Endothelial cell of umbilical vein (primary cell): ENCODE measurements at regions not wholly inside any gene's neighbourhood (a gene's known extent, or its start where the extent isn't known, plus 50 kb on each side); places are given as distances from the start of the nearest gene placed in this dataset.

Source experiments
- BruUV-seq: library from RNA; stranded (reverse); fragments of 400-500 nt; replicated peaks from 2 replicates; lab custom pipeline; 2021; lab: Mats Ljungman, UMichigan
- CTCF ChIA-PET: fragments of 300-600, 350-600 bp; sonication (Branson Sonifier 250); formaldehyde crosslinking; loops from one replicate; lab custom pipeline; 2021; ENCODE audit warnings: antibody characterized with exemption, inconsistent platforms; lab: Charles Lee
- POLR2A ChIA-PET: fragments of 300-600, 350-600 bp; sonication (Branson Sonifier 250); formaldehyde crosslinking; loops from one replicate; lab custom pipeline; 2021; ENCODE audit warnings: antibody characterized with exemption, inconsistent platforms; lab: Charles Lee
- DNase-seq: peaks from one replicate; pipeline ENCODE4 v3.0.0-alpha.2; 2011; ENCODE audit warnings: low read depth, low spot score
- FAIRE-seq: peaks from 2 replicates; lab custom pipeline; 2011; peaks lifted over from hg19 to GRCh38; lab: Jason Lieb, UNC
- H2AFZ ChIP-seq: 2 replicates; pipeline ENCODE4 v1.6.0; 2012; ENCODE audit warnings: low read depth, low read length, control low read depth, inconsistent platforms
- H3K27ac ChIP-seq: 2 replicates; pipeline ENCODE4 v1.5.1; 2011; ENCODE audit warnings: low read depth, mild to moderate bottlenecking, control low read depth, low read length, moderate library complexity; ENCODE audit not compliant: insufficient read depth
- H3K27me3 ChIP-seq, 2 experiments: 2 replicates each; pipeline versions ENCODE4 v1.6.0 to v1.6.1; 2011; ENCODE audit warnings: low read length in 2 of 2, mixed read lengths in 1 of 2; ENCODE audit not compliant: control insufficient read depth in 2 of 2, insufficient read depth in 2 of 2
- H3K36me3 ChIP-seq, 2 experiments: 2 replicates in 1 of 2; 3 replicates in 1 of 2; pipeline ENCODE4 v1.5.1; 2011; ENCODE audit warnings: low read length in 2 of 2, mild to moderate bottlenecking in 1 of 2, moderate library complexity in 1 of 2; ENCODE audit not compliant: control insufficient read depth in 2 of 2, insufficient read depth in 2 of 2; ENCODE audit errors: extremely low read depth in 1 of 2
- H3K4me1 ChIP-seq: 3 replicates; pipeline ENCODE4 v1.5.1; 2011; ENCODE audit warnings: mild to moderate bottlenecking, low read length; ENCODE audit not compliant: control insufficient read depth, insufficient read depth; ENCODE audit errors: extremely low read depth
- H3K4me2 ChIP-seq: 2 replicates; pipeline ENCODE4 v1.6.1; 2011; ENCODE audit warnings: low read length, control low read depth, mixed read lengths; ENCODE audit not compliant: insufficient read depth
- H3K4me3 ChIP-seq, 3 experiments: fragments of 200-600 bp in 1 of 3; sonication (generic), shearing (Covaris generic) in 1 of 3; replicated peaks in 1 of 3; 2 replicates each; pipeline ENCODE4 v1.5.1; 2011 to 2016; ENCODE audit warnings: control low read depth in 3 of 3, low read length in 3 of 3, mild to moderate bottlenecking in 2 of 3, inconsistent platforms in 1 of 3, low read depth in 1 of 3, moderate library complexity in 1 of 3; ENCODE audit not compliant: insufficient read depth in 1 of 3
- H3K79me2 ChIP-seq: 2 replicates; pipeline ENCODE4 v1.6.0; 2012; ENCODE audit warnings: low read length, inconsistent platforms; ENCODE audit not compliant: control insufficient read depth, insufficient read depth
- H3K9ac ChIP-seq: replicated peaks from 2 replicates; pipeline ENCODE3; 2011; ENCODE audit warnings: low read length, control low read depth; ENCODE audit not compliant: insufficient read depth; ENCODE audit errors: extremely low read depth
- H3K9me1 ChIP-seq: replicated peaks from 3 replicates; pipeline ENCODE4 v1.6.0; 2011; ENCODE audit warnings: mild to moderate bottlenecking, low read length; ENCODE audit not compliant: control insufficient read depth, insufficient read depth; ENCODE audit errors: extremely low read depth
- H3K9me3 ChIP-seq: replicated peaks from 2 replicates; pipeline ENCODE4 v1.5.1; 2012; ENCODE audit warnings: low read length, inconsistent platforms; ENCODE audit not compliant: control insufficient read depth, insufficient read depth
- H4K20me1 ChIP-seq: replicated peaks from 2 replicates; pipeline ENCODE3; 2011; ENCODE audit warnings: mild to moderate bottlenecking, low read length; ENCODE audit not compliant: control insufficient read depth, insufficient read depth; ENCODE audit errors: extremely low read depth
- EZH2 ChIP-seq: IDR thresholded peaks from 2 replicates; pipeline ENCODE4 v1.6.1; 2012; ENCODE audit warnings: borderline replicate concordance, low read depth, mild to moderate bottlenecking, moderate library complexity, low read length, inconsistent platforms; ENCODE audit not compliant: severe bottlenecking
- FOS ChIP-seq: IDR thresholded peaks from 2 replicates; pipeline ENCODE4 v1.6.1; 2011; ENCODE audit warnings: mild to moderate bottlenecking, low read length, moderate library complexity, borderline replicate concordance; ENCODE audit not compliant: insufficient read depth
- GATA2 ChIP-seq: IDR thresholded peaks from 2 replicates; pipeline ENCODE4 v1.7.0; 2011; ENCODE audit warnings: low read depth, mild to moderate bottlenecking, moderate library complexity, mixed read lengths, low read length; ENCODE audit not compliant: insufficient read length, insufficient read depth
- JUN ChIP-seq: IDR thresholded peaks from 2 replicates; pipeline ENCODE4 v1.6.1; 2011; ENCODE audit warnings: borderline replicate concordance, low read depth; ENCODE audit not compliant: insufficient read length, insufficient read depth
- MAX ChIP-seq: IDR thresholded peaks from 2 replicates; pipeline ENCODE4 v1.6.1; 2011; ENCODE audit not compliant: insufficient read depth, insufficient read length
- MYC ChIP-seq: IDR thresholded peaks from one replicate; pipeline ENCODE4 v1.6.1; 2011; ENCODE audit warnings: mild to moderate bottlenecking, low read depth, low read length
- POLR2A ChIP-seq: IDR thresholded peaks from 2 replicates; pipeline ENCODE4 v1.6.1; 2012; ENCODE audit warnings: low read depth, mild to moderate bottlenecking, control low read depth, low read length
- POLR2AphosphoS5 ChIP-seq: IDR thresholded peaks from 2 replicates; pipeline ENCODE4 v1.6.1; 2012; ENCODE audit warnings: low read depth, mild to moderate bottlenecking, control low read depth, low read length, moderate library complexity; ENCODE audit not compliant: insufficient read depth
- dilution Hi-C: fragments of 300-500 bp; cut with MboI; formaldehyde crosslinking; loops from one replicate; pipeline ENCODE4 v1.15.0; 2019; ENCODE audit warnings: low sequenced_read_pairs; ENCODE audit not compliant: extremely low pct_ligation_motif_present
- intact Hi-C: fragments of 100-400 bp; cut with micrococcal nuclease; formaldehyde crosslinking; loops from one replicate; pipeline ENCODE4 v1.10.0; 2022
- TF ChIP-seq, protein P1 (sequence below), 2 donors: IDR thresholded peaks; 1 replicate in 1 of 2; 2 replicates in 1 of 2; pipeline ENCODE4 v1.5.1; 2011; ENCODE audit warnings: low read length in 2 of 2, mild to moderate bottlenecking in 2 of 2, moderate library complexity in 2 of 2, control low read depth in 1 of 2, inconsistent platforms in 1 of 2, low read depth in 1 of 2; ENCODE audit not compliant: insufficient read depth in 1 of 2; ENCODE audit errors: extremely low read depth in 1 of 2

DNA sequence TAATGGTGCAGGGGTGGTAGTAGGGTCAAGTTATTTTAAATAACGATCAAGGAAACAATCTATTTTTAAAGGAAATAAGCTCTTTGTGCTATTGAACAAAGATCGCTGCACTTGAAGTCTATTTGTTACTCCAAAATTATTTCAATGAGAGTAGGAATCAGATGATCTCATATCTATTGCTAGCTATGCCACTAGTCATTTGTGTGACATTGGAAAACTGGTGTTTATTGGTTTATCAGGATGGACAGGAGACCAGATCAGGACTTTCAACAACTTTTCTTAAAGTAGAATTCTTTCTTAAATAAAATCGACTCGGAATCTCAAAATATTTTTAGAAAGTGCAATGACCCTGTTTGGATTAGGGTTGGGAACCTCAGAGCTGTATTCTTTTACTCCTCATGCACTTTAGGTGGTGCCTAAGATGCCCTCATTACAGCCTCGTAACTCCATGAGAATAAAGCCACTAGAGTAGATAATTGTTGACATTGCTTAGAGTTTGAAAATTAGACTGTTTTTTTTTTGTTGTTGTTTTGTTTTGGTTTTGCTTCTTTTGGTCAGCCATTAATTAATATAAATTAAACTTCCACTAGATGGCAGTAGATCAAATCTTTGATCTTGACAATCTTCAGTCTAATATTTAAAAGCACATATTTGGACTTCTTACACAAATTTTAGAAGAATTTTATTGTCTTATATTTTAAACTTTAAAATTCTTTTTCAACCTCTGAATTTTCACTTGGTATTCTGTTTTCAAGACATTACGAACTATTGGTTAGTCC is 352.4 kb downstream of the USP25 start:
- CTCF ChIA-PET, result interaction anchor here (0.6 to 3.4 kb wide), 47 partner anchors 9 to 1472 kb away, joined by 3 to 98 read pairs (median 4); no protein-coding TSS in a partner anchor
- intact Hi-C loops, result loop anchor here (1.0 to 10.0 kb wide), 5 partner anchors 35 to 339 kb away; no protein-coding TSS in a partner anchor
- H3K4me2 ChIP-seq, result peak overlapping the region; percentile 65

More for the DNA sequence above, 352.4 kb downstream of the USP25 start:
- Histone ChIP-seq H4K20me1 (no peaks in the 10 kb centered on the region), H3K79me2 (no peaks in the 10 kb centered on the region), H3K4me3 (no peak overlapping the region), H3K9ac (peak overlapping the region; percentile 41), H3K9me3 (no peaks in the 10 kb centered on the region), H3K9me1 (no peaks in the 10 kb centered on the region), H3K4me1 (peaks cover 8% of the 10 kb centered on the region), H2AFZ (peak overlapping the region; percentile 90), H3K27me3 (no peaks in the 10 kb centered on the region), H3K27ac (peak overlapping the region; percentile 48), H3K36me3 (no peaks in the 10 kb centered on the region)
- TSS peak; percentile 76 for BruUV-seq
- POLR2A ChIA-PET, result interaction anchor here (0.6 kb wide), 1 partner anchor 68 kb away, joined by 4 read pairs; no protein-coding TSS in a partner anchor
- dilution Hi-C loops, result no loop called here
- DNase-seq (peak; percentile 78), FAIRE-seq (peak; percentile 59)
- TF ChIP-seq, protein P1, sequence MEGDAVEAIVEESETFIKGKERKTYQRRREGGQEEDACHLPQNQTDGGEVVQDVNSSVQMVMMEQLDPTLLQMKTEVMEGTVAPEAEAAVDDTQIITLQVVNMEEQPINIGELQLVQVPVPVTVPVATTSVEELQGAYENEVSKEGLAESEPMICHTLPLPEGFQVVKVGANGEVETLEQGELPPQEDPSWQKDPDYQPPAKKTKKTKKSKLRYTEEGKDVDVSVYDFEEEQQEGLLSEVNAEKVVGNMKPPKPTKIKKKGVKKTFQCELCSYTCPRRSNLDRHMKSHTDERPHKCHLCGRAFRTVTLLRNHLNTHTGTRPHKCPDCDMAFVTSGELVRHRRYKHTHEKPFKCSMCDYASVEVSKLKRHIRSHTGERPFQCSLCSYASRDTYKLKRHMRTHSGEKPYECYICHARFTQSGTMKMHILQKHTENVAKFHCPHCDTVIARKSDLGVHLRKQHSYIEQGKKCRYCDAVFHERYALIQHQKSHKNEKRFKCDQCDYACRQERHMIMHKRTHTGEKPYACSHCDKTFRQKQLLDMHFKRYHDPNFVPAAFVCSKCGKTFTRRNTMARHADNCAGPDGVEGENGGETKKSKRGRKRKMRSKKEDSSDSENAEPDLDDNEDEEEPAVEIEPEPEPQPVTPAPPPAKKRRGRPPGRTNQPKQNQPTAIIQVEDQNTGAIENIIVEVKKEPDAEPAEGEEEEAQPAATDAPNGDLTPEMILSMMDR (IDR thresholded peaks at IDR 0.05; ENCODE audit: extremely low read depth in 1 of 2, insufficient read depth in 1 of 2, low read depth in 1 of 2, low read length in 2 of 2), result peak in 1 of 2 donors; percentile 4
- TF ChIP-seq POLR2AphosphoS5 (no peak), EZH2 (no peak), FOS (no peak), POLR2A (no peak), JUN (peak; percentile 19), MYC (no peak), MAX (no peak), GATA2 (no peak)
